Transverse colon (tissue), 4 donors: ENCODE measurements at regions not wholly inside any gene's neighbourhood (a gene's known extent, or its start where the extent isn't known, plus 50 kb on each side); places are given as distances from the start of the nearest gene placed in this dataset.
"Not testable (repeated sequence)": the region's sequence is repeated elsewhere in the genome, so short reads cannot be mapped to it uniquely, and the experiment has no call there.

Source experiments
- DNase-seq: peaks from one replicate; pipeline ENCODE4 v3.0.0-alpha.2; 2019
- H3K27ac ChIP-seq, 4 donors: fragments of 200-600 bp; sonication (generic); 2 replicates each; pipeline ENCODE4 v1.5.1; 2016 to 2018; ENCODE audit warnings: inconsistent platforms in 4 of 4
- H3K27me3 ChIP-seq: fragments of 200-600 bp; sonication (generic); 2 replicates; pipeline ENCODE4 v1.5.1; 2017; ENCODE audit warnings: inconsistent platforms
- H3K36me3 ChIP-seq, 4 donors: fragments of 200-600 bp; sonication (generic); 2 replicates each; pipeline ENCODE4 v1.5.1; 2017 to 2019; ENCODE audit warnings: inconsistent platforms in 4 of 4
- H3K4me1 ChIP-seq, 4 donors: fragments of 200-600 bp; sonication (generic); 2 replicates each; pipeline ENCODE4 v1.5.1; 2017 to 2020; ENCODE audit warnings: inconsistent platforms in 4 of 4
- H3K4me3 ChIP-seq, 4 donors: fragments of 200-600 bp; sonication (generic); 1 replicate in 1 of 4; 2 replicates in 3 of 4; pipeline versions ENCODE4 v1.5.1 to v1.6.1; 2017 to 2019; ENCODE audit warnings: inconsistent platforms in 4 of 4
- H3K9me3 ChIP-seq, 2 donors: fragments of 200-600 bp; sonication (generic); 2 replicates each; pipeline ENCODE4 v1.5.1; 2017 to 2019; ENCODE audit warnings: inconsistent platforms in 2 of 2
- CTCF ChIP-seq, 5 experiments: fragments of 200-600 bp in 3 of 5; fragments of 450-650 bp in 2 of 5; sonication (generic) in 3 of 5; IDR thresholded peaks; 1 replicate in 2 of 5; 2 replicates in 3 of 5; pipeline ENCODE4 v1.5.1; 2016 to 2017; ENCODE audit warnings: antibody characterized with exemption in 5 of 5, inconsistent platforms in 3 of 5, mild to moderate bottlenecking in 2 of 5, moderate library complexity in 1 of 5
- EP300 ChIP-seq: sonication (generic); formaldehyde crosslinking; IDR thresholded peaks from one replicate; pipeline ENCODE4 v1.6.1; 2017; ENCODE audit warnings: antibody characterized with exemption, low read depth
- POLR2A ChIP-seq: fragments of 450-650 bp; IDR thresholded peaks from one replicate; pipeline ENCODE4 v1.6.1; 2016; ENCODE audit warnings: antibody characterized with exemption, mild to moderate bottlenecking, moderate library complexity
- POLR2AphosphoS5 ChIP-seq, 3 donors: sonication (generic); formaldehyde crosslinking; IDR thresholded peaks; one replicate each; pipeline ENCODE4 v1.6.1; 2016; ENCODE audit warnings: antibody characterized with exemption in 3 of 3
- WGBS, 2 donors: methylation state at CpG; one replicate each; pipeline ENCODE4 v1.1.5; 2018; ENCODE audit warnings: low coverage in 1 of 2; 5-methylcytosine and 5-hydroxymethylcytosine counted together
- in situ Hi-C, 4 donors: fragments of 200-750 bp; cut with MboI; loops; one replicate each; pipeline versions ENCODE4 v1.15.0 to v1.15.1; 2017; ENCODE audit warnings: low sequenced_read_pairs in 3 of 4, low pct_ligation_motif_present in 1 of 4, low pct_unique_long_range_greater_than_20kb in 1 of 4
- intact Hi-C: fragments of 100-400 bp; cut with DNase I; formaldehyde crosslinking; loops from one replicate; pipeline ENCODE4 v1.15.1; 2023; ENCODE audit warnings: low total_unique reads

DNA sequence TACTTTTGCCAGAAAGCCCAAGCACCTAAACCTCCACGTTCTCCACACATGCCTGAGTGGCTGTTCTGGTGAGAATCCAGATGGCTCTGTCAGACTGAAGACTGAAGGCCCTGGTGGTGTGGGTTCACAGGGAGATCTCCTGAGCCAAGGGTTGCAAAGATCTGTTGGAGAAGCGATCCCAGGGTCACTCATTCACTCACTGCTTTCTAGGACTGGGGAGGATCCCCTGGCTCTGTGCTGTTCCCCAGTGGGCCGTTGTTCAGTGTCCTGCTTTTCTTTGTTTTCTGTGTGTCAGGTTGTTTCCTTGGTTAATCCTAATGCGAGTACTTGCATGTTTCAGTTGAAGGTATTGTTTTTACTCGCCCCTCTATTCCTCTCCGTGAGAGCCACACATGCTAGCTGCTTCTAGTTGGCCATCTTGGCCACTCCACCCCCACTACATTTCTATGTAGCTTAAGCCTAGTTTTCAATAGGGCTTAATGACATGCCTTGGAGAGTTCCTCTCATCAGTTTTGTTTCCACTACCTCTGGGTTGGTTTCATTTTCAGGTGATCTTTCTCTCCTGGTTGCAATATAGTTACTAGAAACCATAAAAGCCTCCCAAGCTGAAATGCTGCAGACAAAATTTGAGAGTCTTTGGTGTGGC, 144.5 kb upstream of the SLC38A2 start:
- 72 to 87% methylated on average over 3 to 6 of the region's 6 CpGs for WGBS, 2 donors
- in situ Hi-C loops: no loop called here
- intact Hi-C loops: no loop called here
- Histone ChIP-seq H3K27ac (peak overlapping the region in 3 of 4 donors; percentile 20 to 65 (median 44)), H3K4me1 (peaks cover 0 to 29% (median 4%) of the 10 kb centered on the region in 4 donors), H3K36me3 (no peaks in the 10 kb centered on the region), H3K9me3 (no peaks in the 10 kb centered on the region), H3K4me3 (no peak overlapping the region), H3K27me3 (no peaks in the 10 kb centered on the region)
- TF ChIP-seq POLR2AphosphoS5 (IDR thresholded peaks at IDR 0.05): no peak
- no peak for TF ChIP-seq POLR2A
- no peak for TF ChIP-seq CTCF (IDR thresholded peaks at IDR 0.05)
- no peak for TF ChIP-seq EP300
- DNase-seq: no peak

GRCh38 chr12:46516238-46516932, 143.8 kb upstream of the SLC38A2 start:
- in situ Hi-C loops (no loop called here), intact Hi-C loops (no loop called here)
- Histone ChIP-seq H3K4me1 (peaks cover 0 to 25% (median 4%) of the 10 kb centered on the region in 4 donors), H3K27me3 (no peaks in the 10 kb centered on the region), H3K27ac (no peak overlapping the region), H3K9me3 (no peaks in the 10 kb centered on the region), H3K36me3 (no peaks in the 10 kb centered on the region), H3K4me3 (no peak overlapping the region)
- 98% methylated on average over 4 of the region's 5 CpGs; no CpG with 5 or more reads in 1 of the 2 donors for WGBS, 2 donors
- DNase-seq: no peak
- TF ChIP-seq EP300 (no peak), CTCF (IDR thresholded peaks at IDR 0.05) (no peak), POLR2A (no peak), POLR2AphosphoS5 (IDR thresholded peaks at IDR 0.05) (no peak)

- no peak overlapping the region for H3K4me3 ChIP-seq
- 100% methylated on average over 1 of the region's 1 CpG; no CpG with 5 or more reads in 1 of the 2 donors for WGBS, 2 donors
- H3K27me3 ChIP-seq: no peaks in the 10 kb centered on the region
- TF ChIP-seq EP300: no peak
- TF ChIP-seq CTCF (IDR thresholded peaks at IDR 0.05): no peak
- no peak for TF ChIP-seq POLR2AphosphoS5 (IDR thresholded peaks at IDR 0.05)
- TF ChIP-seq POLR2A: no peak
- no peak overlapping the region for H3K27ac ChIP-seq
- no peak for DNase-seq
- peaks cover 0 to 2% of the 10 kb centered on the region in 2 donors for H3K9me3 ChIP-seq
- in situ Hi-C loops (no loop called here), intact Hi-C loops (no loop called here)
- H3K4me1 ChIP-seq: peaks cover 0 to 25% (median 4%) of the 10 kb centered on the region in 4 donors
- no peaks in the 10 kb centered on the region for H3K36me3 ChIP-seq
Observed at GRCh38 chr12:46515829-46516228, 143.3 kb upstream of the SLC38A2 start.

GRCh38 chr12:46514886-46515285, 142.3 kb upstream of the SLC38A2 start:
- intact Hi-C loops (no loop called here), in situ Hi-C loops (no loop called here)
- Histone ChIP-seq H3K27ac (no peak overlapping the region), H3K4me1 (peaks cover 0 to 25% (median 4%) of the 10 kb centered on the region in 4 donors), H3K36me3 (no peaks in the 10 kb centered on the region), H3K4me3 (no peak overlapping the region), H3K9me3 (peaks cover 0 to 8% of the 10 kb centered on the region in 2 donors), H3K27me3 (no peaks in the 10 kb centered on the region)
- no peak for TF ChIP-seq POLR2AphosphoS5 (IDR thresholded peaks at IDR 0.05)
- TF ChIP-seq POLR2A: no peak
- no peak for TF ChIP-seq CTCF (IDR thresholded peaks at IDR 0.05)
- TF ChIP-seq EP300: no peak
- 90 to 94% methylated on average over 2 of the region's 2 CpGs for WGBS, 2 donors
- DNase-seq: no peak

DNA sequence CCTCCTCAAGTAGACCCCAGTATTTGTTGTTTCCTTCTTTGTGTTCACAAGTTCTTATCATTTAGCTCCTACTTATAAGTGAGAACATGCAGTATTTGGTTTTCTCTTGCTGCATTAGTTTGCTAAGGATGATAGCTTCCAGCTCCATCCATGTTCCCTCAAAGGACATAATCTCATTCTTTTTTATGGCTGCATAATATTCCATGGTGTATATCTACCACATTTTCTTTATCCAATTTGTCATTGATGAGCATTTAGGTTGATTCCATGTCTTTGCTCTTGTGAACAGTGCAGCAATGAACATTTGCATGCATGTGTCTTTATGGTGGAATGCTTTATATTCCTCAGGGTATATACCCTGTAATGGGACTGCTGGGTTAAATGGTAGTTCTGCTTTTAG, 137.7 kb upstream of the SLC38A2 start:
- intact Hi-C loops, H3K36me3 ChIP-seq, H3K27ac ChIP-seq, H3K4me1 ChIP-seq, H3K27me3 ChIP-seq, DNase-seq, H3K4me3 ChIP-seq, in situ Hi-C loops: not testable (repeated sequence)
- peaks cover 12 to 16% of the 10 kb centered on the region in 2 donors for H3K9me3 ChIP-seq
